ENCODE measurements at regions not wholly inside any gene's neighbourhood (a gene's known extent, or its start where the extent isn't known, plus 50 kb on each side); places are given as distances from the start of the nearest gene placed in this dataset.

DNA sequence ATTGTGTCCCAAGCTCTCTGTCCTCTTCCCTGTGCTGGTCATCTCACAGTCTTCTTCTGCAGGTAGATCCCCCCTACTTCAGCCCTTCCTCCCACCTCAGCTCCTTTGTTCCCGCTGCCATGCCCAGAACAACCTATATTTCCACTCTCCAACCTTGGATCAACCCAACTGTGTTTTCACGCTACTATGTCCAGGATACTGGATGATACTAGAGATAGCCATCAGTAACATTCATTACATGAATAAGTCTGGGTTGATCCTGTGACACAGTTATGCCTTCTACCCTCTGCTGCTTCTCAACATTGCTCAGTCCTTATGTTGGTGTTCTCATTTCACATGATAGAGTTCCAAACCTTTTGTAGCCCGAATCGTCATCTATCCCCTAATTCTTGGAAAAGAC, 286.4 kb downstream of the ZEB1 start:
- Histone ChIP-seq H3K27me3 (replicated peaks in 1 of 2; ENCODE audit: control insufficient read depth in 2 of 2, extremely low read depth in 1 of 2, insufficient read depth in 2 of 2, low read length in 1 of 2) (peaks cover 0 to 15% of the 10 kb centered on the region in 2 experiments), H3K36me3 (ENCODE audit: control insufficient read depth in 2 of 2, extremely low read depth in 1 of 2, insufficient read depth in 1 of 2, low read length in 1 of 2) (no peaks in the 10 kb centered on the region), H3K9me3 (no peaks in the 10 kb centered on the region), H3K4me3 (ENCODE audit: control insufficient read depth in 1 of 2, extremely low read depth in 1 of 2, low read length in 1 of 2) (no peak overlapping the region), H3K27ac (ENCODE audit: low read length) (no peak overlapping the region), H3K4me1 (ENCODE audit: control insufficient read depth in 1 of 2, extremely low read depth in 1 of 2, insufficient read depth in 2 of 2, low read length in 2 of 2) (peaks cover 0 to 18% of the 10 kb centered on the region in 2 experiments)
- ATAC-seq (replicated peaks in 1 of 4), result no peak
- ChIA-PET POLR2A (no interaction called here), CTCF (no interaction called here)
- no peaks in the 10 kb centered on the region for H3K9me3 Mint-ChIP-seq
- H3K4me3 Mint-ChIP-seq, result no peak overlapping the region
- H3K27ac Mint-ChIP-seq, result no peak overlapping the region
- no peak for DNase-seq
- 85% methylated on average over 3 of the region's 4 CpGs for WGBS (ENCODE audit: insufficient coverage)
- peaks cover 10 to 16% (median 15%) of the 10 kb centered on the region in 3 donors for H3K4me1 Mint-ChIP-seq
- no peaks in the 10 kb centered on the region for H3K36me3 Mint-ChIP-seq
- peaks cover under 1 to 9% of the 10 kb centered on the region in 2 donors for H3K27me3 Mint-ChIP-seq

DNA sequence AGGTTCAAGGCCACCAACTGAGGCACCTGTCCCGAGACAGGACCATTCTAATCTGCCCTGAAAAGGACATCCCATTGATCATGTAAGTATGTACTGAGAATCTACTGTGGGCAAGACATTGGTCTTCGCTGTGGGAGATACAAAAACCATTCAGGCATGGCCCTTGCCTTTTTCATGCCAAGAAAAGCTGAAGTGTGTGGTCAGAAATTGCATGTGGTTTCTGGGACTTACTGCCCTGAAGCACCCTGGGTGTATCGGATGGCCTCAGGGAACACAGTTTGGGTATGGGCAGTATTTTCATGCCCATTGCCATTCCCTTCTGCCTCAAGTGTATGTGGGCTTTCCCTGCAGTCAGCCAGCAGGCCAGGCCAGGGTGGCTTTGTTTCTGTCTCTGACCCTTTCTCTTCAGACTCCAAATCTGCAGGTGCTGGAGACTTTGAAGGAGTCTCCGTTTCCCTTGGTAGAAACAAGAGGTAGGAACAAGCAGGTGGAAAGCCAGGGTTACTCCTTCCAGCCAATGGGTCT, 285.7 kb downstream of the ZEB1 start:
- no peaks in the 10 kb centered on the region for H3K9me3 Mint-ChIP-seq
- no peaks in the 10 kb centered on the region for H3K36me3 Mint-ChIP-seq
- ChIA-PET POLR2A (no interaction called here), CTCF (no interaction called here)
- no peak overlapping the region for H3K27ac Mint-ChIP-seq
- no peaks in the 10 kb centered on the region for H3K9me3 ChIP-seq
- H3K27ac ChIP-seq (ENCODE audit: low read length), result no peak overlapping the region
- ATAC-seq (replicated peaks in 1 of 4) (no peak), DNase-seq (no peak)
- 100% methylated on average over 4 of the region's 4 CpGs for WGBS (ENCODE audit: insufficient coverage)
- peaks cover 0 to 7% of the 10 kb centered on the region in 2 donors for H3K27me3 Mint-ChIP-seq
- no peaks in the 10 kb centered on the region for H3K36me3 ChIP-seq (ENCODE audit: control insufficient read depth in 2 of 2, extremely low read depth in 1 of 2, insufficient read depth in 1 of 2, low read length in 1 of 2)
- peak overlapping the region in 2 of 3 donors; percentile 78 to 84 for H3K4me3 Mint-ChIP-seq
- peaks cover 0 to 18% of the 10 kb centered on the region in 2 experiments for H3K4me1 ChIP-seq (ENCODE audit: control insufficient read depth in 1 of 2, extremely low read depth in 1 of 2, insufficient read depth in 2 of 2, low read length in 2 of 2)
- peaks cover 0 to 15% of the 10 kb centered on the region in 2 experiments for H3K27me3 ChIP-seq (replicated peaks in 1 of 2; ENCODE audit: control insufficient read depth in 2 of 2, extremely low read depth in 1 of 2, insufficient read depth in 2 of 2, low read length in 1 of 2)
- peaks cover 10 to 16% (median 15%) of the 10 kb centered on the region in 3 donors for H3K4me1 Mint-ChIP-seq
- no peak overlapping the region for H3K4me3 ChIP-seq (ENCODE audit: control insufficient read depth in 1 of 2, extremely low read depth in 1 of 2, low read length in 1 of 2)

DNA sequence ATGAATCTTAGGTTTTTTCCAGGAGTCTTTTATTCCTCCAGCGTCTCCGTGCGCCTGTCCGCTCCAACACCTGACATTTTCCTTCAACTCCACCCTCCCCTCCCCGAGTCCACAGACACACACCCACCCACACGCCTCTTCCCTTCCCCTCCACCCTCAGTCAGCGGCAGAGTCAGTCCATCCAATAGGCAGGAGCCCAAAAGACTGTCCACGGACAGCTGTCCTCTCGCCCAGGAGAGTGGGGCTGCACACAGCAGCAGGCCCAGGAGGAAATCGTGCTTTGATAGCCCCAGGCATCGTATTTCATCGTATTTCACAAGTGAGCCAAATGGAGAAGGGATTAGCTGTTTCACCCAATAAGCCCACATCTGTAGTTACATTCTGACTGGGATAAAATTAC, 285.1 kb downstream of the ZEB1 start:
- Histone ChIP-seq H3K4me1 (ENCODE audit: control insufficient read depth in 1 of 2, extremely low read depth in 1 of 2, insufficient read depth in 2 of 2, low read length in 2 of 2) (peaks cover 0 to 18% of the 10 kb centered on the region in 2 experiments), H3K36me3 (ENCODE audit: control insufficient read depth in 2 of 2, extremely low read depth in 1 of 2, insufficient read depth in 1 of 2, low read length in 1 of 2) (no peaks in the 10 kb centered on the region), H3K9me3 (no peaks in the 10 kb centered on the region), H3K27me3 (replicated peaks in 1 of 2; ENCODE audit: control insufficient read depth in 2 of 2, extremely low read depth in 1 of 2, insufficient read depth in 2 of 2, low read length in 1 of 2) (peaks cover 0 to 15% of the 10 kb centered on the region in 2 experiments), H3K4me3 (ENCODE audit: control insufficient read depth in 1 of 2, extremely low read depth in 1 of 2, low read length in 1 of 2) (peak overlapping the region; percentile 49), H3K27ac (ENCODE audit: low read length) (no peak overlapping the region)
- Mint-ChIP-seq H3K27me3 (peaks cover 0 to 3% of the 10 kb centered on the region in 2 donors), H3K4me1 (peaks cover 10 to 16% (median 15%) of the 10 kb centered on the region in 3 donors), H3K27ac (no peak overlapping the region), H3K36me3 (no peaks in the 10 kb centered on the region), H3K9me3 (no peaks in the 10 kb centered on the region), H3K4me3 (peak overlapping the region in 2 of 3 donors; percentile 78 to 84)
- ChIA-PET CTCF (no interaction called here), POLR2A (no interaction called here)
- 91% methylated on average over 7 of the region's 12 CpGs for WGBS (ENCODE audit: insufficient coverage)
- ATAC-seq (replicated peaks in 1 of 4) (no peak), DNase-seq (no peak)

DNA sequence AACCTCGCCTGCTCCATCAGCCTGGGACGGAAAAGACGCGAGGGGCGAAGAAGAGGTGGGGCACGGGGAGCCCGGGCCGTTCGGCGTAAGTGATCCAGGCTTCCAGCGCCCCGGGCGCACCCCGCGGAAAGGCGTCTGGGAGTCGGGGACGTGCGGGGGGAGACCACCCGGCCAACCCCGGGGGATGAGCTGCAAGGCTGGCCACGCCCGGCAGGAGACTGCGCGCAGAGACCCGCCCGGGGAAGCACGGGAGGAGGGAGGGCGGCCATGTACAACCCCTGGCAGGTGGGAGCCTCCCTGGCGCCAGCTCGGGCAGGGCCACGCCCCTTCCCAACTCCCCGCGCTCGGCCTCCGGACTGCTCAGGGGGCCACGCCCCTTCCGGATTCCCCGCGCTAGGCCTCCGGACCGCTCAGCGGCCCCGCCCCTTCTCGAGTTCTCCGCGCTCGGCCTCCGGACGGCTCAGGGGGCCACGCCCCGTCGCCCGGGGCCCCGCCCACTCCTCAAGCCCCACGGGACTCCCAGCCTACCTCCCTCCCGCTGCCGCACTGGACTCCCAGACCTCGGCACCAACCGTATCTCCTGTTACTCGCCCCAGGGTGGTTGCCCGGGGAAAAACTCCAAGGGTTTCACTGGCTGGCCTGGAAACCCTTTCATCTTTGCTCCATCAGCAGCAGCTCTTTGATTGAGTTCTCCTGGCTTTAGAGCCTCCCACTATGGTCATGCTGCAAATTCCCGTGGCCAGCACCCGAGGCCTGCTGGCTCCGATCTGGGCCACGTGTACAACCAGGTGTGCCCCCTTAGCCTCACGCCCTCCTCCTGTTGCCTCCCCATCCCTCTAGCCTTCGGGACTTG, 284.4 kb downstream of the ZEB1 start:
- H3K4me1 Mint-ChIP-seq, result peaks cover 10 to 16% (median 15%) of the 10 kb centered on the region in 3 donors
- POLR2A ChIA-PET, result no interaction called here
- CTCF ChIA-PET, result no interaction called here
- Histone ChIP-seq H3K9me3 (no peaks in the 10 kb centered on the region), H3K27me3 (replicated peaks in 1 of 2; ENCODE audit: control insufficient read depth in 2 of 2, extremely low read depth in 1 of 2, insufficient read depth in 2 of 2, low read length in 1 of 2) (peaks cover 0 to 15% of the 10 kb centered on the region in 2 experiments), H3K4me3 (ENCODE audit: control insufficient read depth in 1 of 2, extremely low read depth in 1 of 2, low read length in 1 of 2) (peak overlapping the region; percentile 49), H3K36me3 (ENCODE audit: control insufficient read depth in 2 of 2, extremely low read depth in 1 of 2, insufficient read depth in 1 of 2, low read length in 1 of 2) (no peaks in the 10 kb centered on the region), H3K4me1 (ENCODE audit: control insufficient read depth in 1 of 2, extremely low read depth in 1 of 2, insufficient read depth in 2 of 2, low read length in 2 of 2) (peaks cover 0 to 18% of the 10 kb centered on the region in 2 experiments), H3K27ac (ENCODE audit: low read length) (no peak overlapping the region)
- WGBS (ENCODE audit: insufficient coverage), result 4% methylated on average over 60 of the region's 68 CpGs
- peak overlapping the region in 2 of 3 donors; percentile 78 to 84 for H3K4me3 Mint-ChIP-seq
- H3K36me3 Mint-ChIP-seq, result no peaks in the 10 kb centered on the region
- H3K9me3 Mint-ChIP-seq, result no peaks in the 10 kb centered on the region
- H3K27ac Mint-ChIP-seq, result no peak overlapping the region
- ATAC-seq (replicated peaks in 1 of 4), result peak; percentile 78 to 88 (median 78)
- peaks cover 0 to 3% of the 10 kb centered on the region in 2 donors for H3K27me3 Mint-ChIP-seq
- peak; percentile 16 to 78 (median 39) for DNase-seq

DNA sequence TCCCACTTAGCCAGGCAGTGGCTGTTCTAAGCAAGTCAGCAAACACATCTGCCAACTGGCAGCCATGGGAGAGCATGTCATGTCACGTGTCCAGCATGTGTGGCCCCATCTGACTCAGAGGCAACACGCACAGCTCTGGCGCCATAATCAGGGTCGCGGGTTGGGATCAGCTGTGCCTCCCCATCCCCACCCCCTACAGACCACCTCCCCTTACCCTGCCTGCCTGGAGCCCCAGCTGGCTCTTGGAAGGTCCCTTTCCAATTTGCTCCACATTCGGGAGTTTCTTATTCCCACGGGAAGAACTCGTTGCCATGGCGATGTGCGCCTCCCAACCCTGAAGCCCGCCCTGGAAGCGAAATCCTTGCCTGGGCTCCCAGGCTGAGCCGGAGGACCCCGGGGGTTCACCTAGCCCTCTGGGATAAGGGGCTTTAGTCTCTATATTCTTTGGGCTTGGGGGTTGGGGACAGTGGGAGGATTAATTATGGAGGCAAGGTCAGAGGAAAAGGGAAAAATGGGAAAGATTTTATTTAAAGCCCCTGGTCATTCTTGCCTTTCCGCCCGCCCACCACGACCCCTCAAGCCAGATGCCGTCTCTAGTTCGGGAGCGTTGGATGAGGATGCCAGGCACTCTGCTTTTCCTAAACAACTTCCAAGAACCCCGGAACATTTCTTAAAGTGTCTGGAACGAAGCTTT, 283.7 kb downstream of the ZEB1 start:
- H3K4me1 Mint-ChIP-seq, result peaks cover 10 to 16% (median 15%) of the 10 kb centered on the region in 3 donors
- POLR2A ChIA-PET, result no interaction called here
- no peak overlapping the region for H3K27ac ChIP-seq (ENCODE audit: low read length)
- peaks cover 0 to 18% of the 10 kb centered on the region in 2 experiments for H3K4me1 ChIP-seq (ENCODE audit: control insufficient read depth in 1 of 2, extremely low read depth in 1 of 2, insufficient read depth in 2 of 2, low read length in 2 of 2)
- H3K36me3 ChIP-seq (ENCODE audit: control insufficient read depth in 2 of 2, extremely low read depth in 1 of 2, insufficient read depth in 1 of 2, low read length in 1 of 2), result no peaks in the 10 kb centered on the region
- peak in 1 of 35 experiments; percentile 29 for DNase-seq
- no peak for ATAC-seq (replicated peaks in 1 of 4)
- H3K27me3 ChIP-seq (replicated peaks in 1 of 2; ENCODE audit: control insufficient read depth in 2 of 2, extremely low read depth in 1 of 2, insufficient read depth in 2 of 2, low read length in 1 of 2), result peaks cover 0 to 15% of the 10 kb centered on the region in 2 experiments
- CTCF ChIA-PET, result no interaction called here
- H3K9me3 Mint-ChIP-seq, result no peaks in the 10 kb centered on the region
- peak overlapping the region; percentile 49 for H3K4me3 ChIP-seq (ENCODE audit: control insufficient read depth in 1 of 2, extremely low read depth in 1 of 2, low read length in 1 of 2)
- no peaks in the 10 kb centered on the region for H3K36me3 Mint-ChIP-seq
- peak overlapping the region in 2 of 3 donors; percentile 61 to 78 for H3K4me3 Mint-ChIP-seq
- no peaks in the 10 kb centered on the region for H3K9me3 ChIP-seq
- H3K27ac Mint-ChIP-seq, result no peak overlapping the region
- H3K27me3 Mint-ChIP-seq, result peaks cover 0 to 1% of the 10 kb centered on the region in 2 donors
- 65% methylated on average over 8 of the region's 22 CpGs for WGBS (ENCODE audit: insufficient coverage)

DNA sequence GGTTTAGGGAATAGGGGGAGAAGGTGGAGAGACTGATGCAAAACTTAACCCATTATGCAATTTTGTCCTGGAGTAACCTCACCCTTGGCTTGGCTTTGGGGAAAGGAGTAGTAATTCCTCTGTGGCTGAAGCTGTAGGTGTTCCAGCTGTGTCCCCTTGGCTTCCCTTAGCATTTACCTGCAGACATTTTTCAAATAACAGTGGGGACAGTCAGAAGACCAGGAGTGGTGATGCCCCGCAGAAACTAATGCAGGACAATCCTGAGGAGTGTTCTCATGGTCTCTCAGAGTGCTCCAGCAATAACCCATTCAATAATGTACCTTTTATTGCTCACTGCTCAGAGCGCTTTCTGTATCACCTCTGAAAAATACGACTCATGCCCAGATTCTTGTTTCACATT, 282.1 kb downstream of the ZEB1 start:
- Histone ChIP-seq H3K4me1 (ENCODE audit: control insufficient read depth in 1 of 2, extremely low read depth in 1 of 2, insufficient read depth in 2 of 2, low read length in 2 of 2) (peaks cover 0 to 18% of the 10 kb centered on the region in 2 experiments), H3K36me3 (ENCODE audit: control insufficient read depth in 2 of 2, extremely low read depth in 1 of 2, insufficient read depth in 1 of 2, low read length in 1 of 2) (no peaks in the 10 kb centered on the region), H3K4me3 (ENCODE audit: control insufficient read depth in 1 of 2, extremely low read depth in 1 of 2, low read length in 1 of 2) (no peak overlapping the region), H3K9me3 (no peaks in the 10 kb centered on the region), H3K27ac (ENCODE audit: low read length) (no peak overlapping the region), H3K27me3 (replicated peaks in 1 of 2; ENCODE audit: control insufficient read depth in 2 of 2, extremely low read depth in 1 of 2, insufficient read depth in 2 of 2, low read length in 1 of 2) (peaks cover 0 to 15% of the 10 kb centered on the region in 2 experiments)
- H3K27me3 Mint-ChIP-seq, result peaks cover 0 to 1% of the 10 kb centered on the region in 2 donors
- 70% methylated on average over 3 of the region's 3 CpGs for WGBS (ENCODE audit: insufficient coverage)
- H3K36me3 Mint-ChIP-seq, result no peaks in the 10 kb centered on the region
- ChIA-PET POLR2A (no interaction called here), CTCF (no interaction called here)
- peaks cover 10 to 16% (median 15%) of the 10 kb centered on the region in 3 donors for H3K4me1 Mint-ChIP-seq
- H3K9me3 Mint-ChIP-seq, result no peaks in the 10 kb centered on the region
- peak overlapping the region in 1 of 2 donors; percentile 35 for H3K27ac Mint-ChIP-seq
- DNase-seq (no peak), ATAC-seq (replicated peaks in 1 of 4) (no peak)
- H3K4me3 Mint-ChIP-seq, result no peak overlapping the region
